ENCODE measurements at regions not wholly inside any gene's neighbourhood (a gene's known extent, or its start where the extent isn't known, plus 50 kb on each side); places are given as distances from the start of the nearest gene placed in this dataset.

- no peak for DNase-seq (ENCODE audit: low spot score)
- Mint-ChIP-seq H3K4me1 (ENCODE audit: low read depth) (no peaks in the 10 kb centered on the region), H3K27ac (ENCODE audit: unreplicated experiment) (no peak overlapping the region), H3K4me3 (ENCODE audit: unreplicated experiment) (no peak overlapping the region), H3K9me3 (ENCODE audit: low read depth) (no peaks in the 10 kb centered on the region), H3K36me3 (ENCODE audit: low read depth) (no peaks in the 10 kb centered on the region), H3K27me3 (ENCODE audit: low read depth) (peaks cover 15% of the 10 kb centered on the region)
- no peak for TF ChIP-seq CTCF (IDR thresholded peaks at IDR 0.05)
These were observed 427.3 kb upstream of the FAM241A start for GRCh38 chr4:111717921-111718320.

GRCh38 chr4:111718763-111719559 lies 426.3 kb upstream of the FAM241A start:
- H3K4me3 Mint-ChIP-seq (ENCODE audit: unreplicated experiment): no peak overlapping the region
- no peak for TF ChIP-seq CTCF (IDR thresholded peaks at IDR 0.05)
- H3K9me3 Mint-ChIP-seq (ENCODE audit: low read depth): no peaks in the 10 kb centered on the region
- H3K4me1 Mint-ChIP-seq (ENCODE audit: low read depth): no peaks in the 10 kb centered on the region
- H3K27ac Mint-ChIP-seq (ENCODE audit: unreplicated experiment): no peak overlapping the region
- no peaks in the 10 kb centered on the region for H3K36me3 Mint-ChIP-seq (ENCODE audit: low read depth)
- DNase-seq (ENCODE audit: low spot score): no peak
- H3K27me3 Mint-ChIP-seq (ENCODE audit: low read depth): peaks cover 18% of the 10 kb centered on the region

DNA sequence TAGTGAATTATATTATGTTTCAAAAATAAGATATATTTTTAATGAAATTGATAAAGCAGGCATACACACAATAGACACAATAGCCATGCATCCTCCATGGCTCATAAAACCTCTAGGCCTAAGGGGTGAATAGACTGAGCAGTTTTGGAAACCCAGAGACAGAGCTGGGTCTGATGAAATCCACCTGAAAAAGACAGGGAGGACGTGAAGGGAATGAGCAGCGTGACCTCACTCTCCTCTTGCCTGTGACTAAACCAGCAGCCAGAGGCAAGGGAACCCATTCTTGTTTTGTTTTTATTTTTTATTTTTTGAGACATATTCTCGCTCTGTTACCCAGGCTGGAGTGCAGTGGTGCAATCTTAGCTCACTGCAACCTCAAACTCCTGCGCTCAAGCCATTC lies 424.4 kb upstream of the FAM241A start:
- no peak for DNase-seq (ENCODE audit: low spot score)
- no peaks in the 10 kb centered on the region for H3K36me3 Mint-ChIP-seq (ENCODE audit: low read depth)
- no peak overlapping the region for H3K4me3 Mint-ChIP-seq (ENCODE audit: unreplicated experiment)
- no peak for TF ChIP-seq CTCF (IDR thresholded peaks at IDR 0.05)
- peaks cover 18% of the 10 kb centered on the region for H3K27me3 Mint-ChIP-seq (ENCODE audit: low read depth)
- no peaks in the 10 kb centered on the region for H3K4me1 Mint-ChIP-seq (ENCODE audit: low read depth)
- no peak overlapping the region for H3K27ac Mint-ChIP-seq (ENCODE audit: unreplicated experiment)
- H3K9me3 Mint-ChIP-seq (ENCODE audit: low read depth): no peaks in the 10 kb centered on the region

- H3K9me3 Mint-ChIP-seq (ENCODE audit: low read depth): no peaks in the 10 kb centered on the region
- H3K27ac Mint-ChIP-seq (ENCODE audit: unreplicated experiment): no peak overlapping the region
- DNase-seq (ENCODE audit: low spot score): no peak
- H3K27me3 Mint-ChIP-seq (ENCODE audit: low read depth): peaks cover 15% of the 10 kb centered on the region
- no peaks in the 10 kb centered on the region for H3K4me1 Mint-ChIP-seq (ENCODE audit: low read depth)
- H3K4me3 Mint-ChIP-seq (ENCODE audit: unreplicated experiment): no peak overlapping the region
- TF ChIP-seq CTCF (IDR thresholded peaks at IDR 0.05): no peak
- no peaks in the 10 kb centered on the region for H3K36me3 Mint-ChIP-seq (ENCODE audit: low read depth)
These were observed 423.0 kb upstream of the FAM241A start for GRCh38 chr4:111722213-111722720.

- Mint-ChIP-seq H3K9me3 (ENCODE audit: low read depth) (no peaks in the 10 kb centered on the region), H3K27ac (ENCODE audit: unreplicated experiment) (no peak overlapping the region)
These were observed 408.7 kb upstream of the FAM241A start for GRCh38 chr4:111736516-111736915.

More at GRCh38 chr4:111736516-111736915, 408.7 kb upstream of the FAM241A start:
- TF ChIP-seq CTCF (IDR thresholded peaks at IDR 0.05): no peak
- peaks cover 7% of the 10 kb centered on the region for H3K27me3 Mint-ChIP-seq (ENCODE audit: low read depth)
- H3K36me3 Mint-ChIP-seq (ENCODE audit: low read depth): no peaks in the 10 kb centered on the region
- H3K4me3 Mint-ChIP-seq (ENCODE audit: unreplicated experiment): no peak overlapping the region
- H3K4me1 Mint-ChIP-seq (ENCODE audit: low read depth): no peaks in the 10 kb centered on the region
- DNase-seq (ENCODE audit: low spot score): no peak
